Loucy (cell line): ENCODE measurements at regions not wholly inside any gene's neighbourhood (a gene's known extent, or its start where the extent isn't known, plus 50 kb on each side); places are given as distances from the start of the nearest gene placed in this dataset.

Experiments
- H2AFZ ChIP-seq: fragments of 200-600 bp; sonication (generic); 2 replicates; pipeline ENCODE4 v1.6.0; 2016; ENCODE audit warnings: antibody characterized with exemption, mild to moderate bottlenecking, low read length, moderate library complexity
- H3F3A ChIP-seq: fragments of 200-600 bp; 2 replicates; pipeline ENCODE4 v1.6.0; 2016; ENCODE audit warnings: antibody characterized with exemption, low read depth, mild to moderate bottlenecking
- H3K27me3 ChIP-seq: fragments of 200-600 bp; sonication (generic); 2 replicates; pipeline ENCODE4 v1.6.1; 2014; ENCODE audit warnings: low read length, mild to moderate bottlenecking; ENCODE audit not compliant: insufficient read depth, poor library complexity, severe bottlenecking
- H3K36me3 ChIP-seq: fragments of 200-600 bp; sonication (generic); 2 replicates; pipeline ENCODE4 v1.6.1; 2016; ENCODE audit warnings: low read length; ENCODE audit not compliant: insufficient read depth
- H3K4me1 ChIP-seq: fragments of 200-600 bp; sonication (generic); 2 replicates; pipeline ENCODE4 v1.5.1; 2014; ENCODE audit warnings: low read length, mild to moderate bottlenecking; ENCODE audit not compliant: insufficient read depth, poor library complexity, severe bottlenecking
- H3K4me2 ChIP-seq: fragments of 200-600 bp; sonication (generic); 2 replicates; pipeline ENCODE4 v1.6.0; 2014; ENCODE audit warnings: antibody characterized with exemption, low read length, low read depth, mild to moderate bottlenecking; ENCODE audit not compliant: poor library complexity, severe bottlenecking
- H3K4me3 ChIP-seq: fragments of 200-600 bp; sonication (generic); 2 replicates; pipeline ENCODE4 v1.5.1; 2014; ENCODE audit warnings: low read length, mild to moderate bottlenecking, mixed read lengths; ENCODE audit not compliant: poor library complexity, severe bottlenecking
- H3K79me2 ChIP-seq: fragments of 200-600 bp; sonication (generic); 2 replicates; pipeline ENCODE4 v1.6.1; 2014; ENCODE audit warnings: low read length; ENCODE audit not compliant: insufficient read depth
- H3K9ac ChIP-seq: fragments of 200-600 bp; sonication (generic); 2 replicates; pipeline ENCODE4 v1.6.0; 2014; ENCODE audit warnings: mild to moderate bottlenecking, low read depth, low read length, moderate library complexity; ENCODE audit not compliant: poor library complexity, severe bottlenecking
- H3K9me2 ChIP-seq: fragments of 200-600 bp; sonication (generic); replicated peaks from 2 replicates; pipeline ENCODE4 v1.6.1; 2016; ENCODE audit warnings: low read depth, low read length, mixed read lengths
- H3K9me3 ChIP-seq: fragments of 200-600 bp; sonication (generic); 2 replicates; pipeline ENCODE4 v1.6.1; 2014; ENCODE audit warnings: mild to moderate bottlenecking, antibody characterized with exemption, low read length, low read depth; ENCODE audit not compliant: insufficient read depth
- H4K20me1 ChIP-seq: fragments of 200-600 bp; sonication (generic); 2 replicates; pipeline ENCODE4 v1.6.0; 2014; ENCODE audit warnings: antibody characterized with exemption, low read length, mild to moderate bottlenecking; ENCODE audit not compliant: insufficient read depth, poor library complexity, severe bottlenecking
- CTCF ChIP-seq: fragments of 200-600 bp; sonication (generic); conservative IDR thresholded peaks from 2 replicates; pipeline ENCODE4 v1.5.1; 2014; ENCODE audit warnings: mild to moderate bottlenecking, antibody characterized with exemption, low read length
- EZH2phosphoT487 ChIP-seq: fragments of 200-600 bp; IDR thresholded peaks from 2 replicates; pipeline ENCODE4 v1.6.1; 2018; ENCODE audit warnings: antibody characterized with exemption, mild to moderate bottlenecking, moderate library complexity, borderline replicate concordance

DNA sequence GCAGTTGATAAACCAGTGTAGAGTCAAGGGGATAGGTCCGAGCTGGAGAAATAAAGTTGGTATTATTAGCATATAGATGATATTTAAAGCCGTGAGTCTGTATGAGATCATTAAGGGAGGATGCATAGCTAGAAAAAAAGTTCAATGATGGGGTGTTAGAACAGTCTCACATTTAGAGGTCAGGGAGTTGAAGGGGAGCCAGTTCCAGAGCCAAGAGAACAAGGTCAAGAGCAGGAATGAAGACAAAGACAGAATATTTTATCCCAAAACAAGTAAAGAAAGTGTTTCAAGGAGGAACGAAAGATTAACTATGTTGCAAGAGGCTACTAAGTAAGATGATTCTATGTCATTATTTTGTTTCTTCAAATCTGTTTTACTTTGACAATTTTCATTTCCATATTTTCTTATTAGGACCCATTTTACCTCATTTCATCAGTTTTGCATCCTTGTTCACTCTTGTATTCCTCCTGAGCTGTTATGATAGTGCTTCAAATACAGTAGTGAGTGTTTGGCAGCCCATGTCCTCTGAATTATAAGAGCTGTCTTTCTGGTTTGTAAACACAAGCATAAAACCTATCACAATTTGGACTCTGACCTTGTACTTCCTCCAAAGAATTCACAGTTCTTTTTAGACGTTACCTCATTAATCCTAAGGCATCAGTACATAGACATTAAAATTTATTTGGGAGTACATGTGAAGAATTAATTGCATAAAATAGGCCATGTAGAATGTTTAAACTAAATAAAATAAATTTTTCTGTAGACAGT, 695.7 kb upstream of the NECTIN3 start:
- H2AFZ ChIP-seq, result no peak overlapping the region
- no peak for TF ChIP-seq EZH2phosphoT487
- TF ChIP-seq CTCF, result no peak

DNA sequence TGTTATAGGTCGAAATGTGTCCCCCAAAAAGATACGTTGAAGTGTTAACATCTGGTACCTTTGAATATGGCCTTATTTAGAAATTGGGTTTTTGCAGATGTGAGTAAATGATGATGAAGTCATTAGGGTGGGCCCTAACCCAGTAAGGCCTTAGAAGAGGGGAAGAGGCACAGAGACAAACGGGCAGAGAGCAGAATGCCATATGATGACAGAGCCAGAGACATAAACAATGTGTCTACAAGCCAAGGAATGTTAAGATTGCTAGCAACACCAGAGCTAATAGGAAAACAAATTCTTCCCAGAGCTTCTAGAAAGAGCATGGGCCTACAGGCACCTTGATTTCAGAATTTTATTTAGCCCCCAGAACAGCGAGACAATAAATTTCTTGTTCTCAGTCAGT, 693.1 kb upstream of the NECTIN3 start:
- Histone ChIP-seq H3K79me2 (no peaks in the 10 kb centered on the region), H3K36me3 (no peaks in the 10 kb centered on the region), H4K20me1 (no peaks in the 10 kb centered on the region), H3F3A (no peaks in the 10 kb centered on the region), H3K27me3 (no peaks in the 10 kb centered on the region), H3K9me2 (no peaks in the 10 kb centered on the region), H3K4me3 (no peak overlapping the region), H3K9me3 (no peaks in the 10 kb centered on the region), H2AFZ (no peak overlapping the region), H3K9ac (no peak overlapping the region), H3K4me1 (peaks cover 4% of the 10 kb centered on the region), H3K4me2 (no peak overlapping the region)
- TF ChIP-seq EZH2phosphoT487 (no peak), CTCF (no peak)

More for the DNA sequence above, 695.7 kb upstream of the NECTIN3 start:
- H3K9me3 ChIP-seq, result no peaks in the 10 kb centered on the region
- no peaks in the 10 kb centered on the region for H3K79me2 ChIP-seq
- no peaks in the 10 kb centered on the region for H3K9me2 ChIP-seq
- no peaks in the 10 kb centered on the region for H3K4me1 ChIP-seq
- no peaks in the 10 kb centered on the region for H4K20me1 ChIP-seq
- H3K36me3 ChIP-seq, result no peaks in the 10 kb centered on the region
- H3K4me3 ChIP-seq, result no peak overlapping the region
- no peaks in the 10 kb centered on the region for H3K27me3 ChIP-seq
- H3K9ac ChIP-seq, result no peak overlapping the region
- H3F3A ChIP-seq, result no peaks in the 10 kb centered on the region
- no peak overlapping the region for H3K4me2 ChIP-seq

GRCh38 chr3:110381992-110382391, 689.6 kb upstream of the NECTIN3 start:
- TF ChIP-seq CTCF, result no peak
- TF ChIP-seq EZH2phosphoT487, result no peak

More at GRCh38 chr3:110381992-110382391, 689.6 kb upstream of the NECTIN3 start:
- no peaks in the 10 kb centered on the region for H4K20me1 ChIP-seq
- no peak overlapping the region for H2AFZ ChIP-seq
- no peaks in the 10 kb centered on the region for H3K9me3 ChIP-seq
- H3K9ac ChIP-seq, result no peak overlapping the region
- peaks cover 4% of the 10 kb centered on the region for H3K4me1 ChIP-seq
- no peaks in the 10 kb centered on the region for H3K79me2 ChIP-seq
- no peaks in the 10 kb centered on the region for H3F3A ChIP-seq
- no peaks in the 10 kb centered on the region for H3K27me3 ChIP-seq
- no peak overlapping the region for H3K4me2 ChIP-seq
- no peak overlapping the region for H3K4me3 ChIP-seq
- no peaks in the 10 kb centered on the region for H3K9me2 ChIP-seq
- H3K36me3 ChIP-seq, result no peaks in the 10 kb centered on the region
